Heart left ventricle (tissue), 13 donors: ENCODE measurements at regions not wholly inside any gene's neighbourhood (a gene's known extent, or its start where the extent isn't known, plus 50 kb on each side); places are given as distances from the start of the nearest gene placed in this dataset.

Experiments used
- CTCF ChIP-seq, 12 donors: fragments of 200-600 bp; sonication (generic) in 4 of 12; IDR thresholded peaks; one replicate each; pipeline versions ENCODE4 v1.5.0 to v1.8.0; 2018 to 2022; ENCODE audit warnings: antibody characterized with exemption in 12 of 12, mild to moderate bottlenecking in 5 of 12
- POLR2A ChIP-seq, 2 donors: fragments of 450-650 bp; IDR thresholded peaks; one replicate each; pipeline ENCODE4 v1.6.1; 2017; ENCODE audit warnings: antibody characterized with exemption in 2 of 2, mild to moderate bottlenecking in 2 of 2, moderate library complexity in 2 of 2
- donor health status: ischemic (EF 13 %, LVEDD 7.1; RV severe dilation, severe dysfunction).
- donor health status: DM: no; HTN: yes; CAD: no.
- donor health status: DM: no; HTN: no; CAD: no.
- donor health status: ischemic (EF 25% LVEDD 6.9; RV normal size, moderate dysfunction).
- donor health status: ischemic (EF 25% LVEDD 5.7; RV mildly dilated, moderate dysfunction).
- donor health status: ischemic (EF 35%, LVEDD 5.7; RV mildly dilated, moderate dysfunction).
- donor health status: nonischemic (EF 11% LVEDD 7.7; RV severe dilation, severe dysfunction).
- donor health status: DM: yes; HTN: yes; CAD: no.
- donor health status: PGD.
- donor health status: ischemic (EF 29% LVEDD 5.4; RV normal size, mild dysfunction).
- donor health status: nonischemic (EF 23%, LVEDD 6.1; RV moderate dilation, normal function).

GRCh38 chr6:163951326-163951725 is 536.8 kb downstream of the QKI start:
- no peak for TF ChIP-seq CTCF (IDR thresholded peaks at IDR 0.05)
- TF ChIP-seq POLR2A (IDR thresholded peaks at IDR 0.05), result no peak
